ENCODE measurements at regions not wholly inside any gene's neighbourhood (a gene's known extent, or its start where the extent isn't known, plus 50 kb on each side); places are given as distances from the start of the nearest gene placed in this dataset.

GRCh38 chr11:34826384-34826726, 89.8 kb downstream of the APIP start:
- DNase-seq (no peak), ATAC-seq (ENCODE audit: low read depth) (no peak)
- Histone ChIP-seq H3K4me2 (ENCODE audit: low read depth, low read length) (no peak overlapping the region), H3K4me1 (ENCODE audit: control insufficient read depth, insufficient read depth, low read length) (peaks cover 5% of the 10 kb centered on the region), H3K27ac (ENCODE audit: insufficient read depth, low read length) (no peak overlapping the region), H3K9me1 (ENCODE audit: insufficient read depth, low read length) (no peaks in the 10 kb centered on the region), H3K79me1 (ENCODE audit: low read depth in 1 of 2, low read length in 2 of 2) (no peaks in the 10 kb centered on the region), H3K23ac (ENCODE audit: low read depth, low read length) (no peak overlapping the region), H2AFZ (replicated peaks; ENCODE audit: low read length, poor library complexity) (no peak overlapping the region), H2BK20ac (ENCODE audit: low read depth, low read length) (no peak overlapping the region), H4K8ac (ENCODE audit: low read depth in 2 of 2, low read length in 2 of 2) (no peak overlapping the region), H2AK9ac (replicated peaks; ENCODE audit: low read depth, low read length, poor library complexity) (no peak overlapping the region), H2BK15ac (ENCODE audit: low read depth, low read length) (no peak overlapping the region), H2BK5ac (ENCODE audit: low read depth, low read length, poor library complexity, severe bottlenecking) (no peak overlapping the region), H4K20me1 (ENCODE audit: insufficient read depth, low read length) (no peaks in the 10 kb centered on the region), H3K4me3 (ENCODE audit: insufficient read depth, low read depth, low read length) (no peak overlapping the region), H3K9me3 (ENCODE audit: control insufficient read depth, insufficient read depth, low read length) (no peaks in the 10 kb centered on the region), H2BK120ac (ENCODE audit: low read depth, low read length) (no peak overlapping the region), H3K36me3 (ENCODE audit: control insufficient read depth, insufficient read depth, low read length) (no peaks in the 10 kb centered on the region), H3K4ac (ENCODE audit: low read depth, low read length) (no peak overlapping the region), H3K27me3 (ENCODE audit: control insufficient read depth, insufficient read depth, low read length) (peaks cover 12% of the 10 kb centered on the region), H4K5ac (ENCODE audit: low read depth, low read length) (no peak overlapping the region), H3K18ac (ENCODE audit: low read depth, low read length) (no peak overlapping the region), H3K56ac (ENCODE audit: extremely low read depth, insufficient read depth, low read length) (no peak overlapping the region), H3K9ac (ENCODE audit: low read depth, low read length) (no peak overlapping the region), H3K14ac (replicated peaks; ENCODE audit: low read depth, low read length) (no peak overlapping the region), H2AK5ac (ENCODE audit: low read depth, low read length) (no peak overlapping the region), H4K91ac (ENCODE audit: insufficient read depth, low read depth, low read length) (no peak overlapping the region)
- in situ Hi-C loops (cut with MboI; ENCODE audit: low sequenced_read_pairs) = no loop called here
- intact Hi-C loops (cut with micrococcal nuclease) = no loop called here
- BruUV-seq (replicated peaks) = no TSS peak
- ChIA-PET CTCF (no interaction called here), POLR2A (ENCODE audit: unreplicated experiment) (no interaction called here)
- TF ChIP-seq SMC3 (IDR thresholded peaks at IDR 0.05; ENCODE audit: low read depth, low read length) = no peak
- no peak for TF ChIP-seq RAD21 (IDR thresholded peaks at IDR 0.05; ENCODE audit: low read length)
- TF ChIP-seq MAFK (IDR thresholded peaks at IDR 0.05; ENCODE audit: low read depth, low read length) = no peak
- no peak for TF ChIP-seq CEBPB (IDR thresholded peaks at IDR 0.05; ENCODE audit: low read depth, low read length)
- TF ChIP-seq MAZ (IDR thresholded peaks at IDR 0.05; ENCODE audit: borderline replicate concordance, low read depth, low read length) = no peak
- no peak for TF ChIP-seq CHD1 (IDR thresholded peaks at IDR 0.05; ENCODE audit: low read depth, low read length)
- no peak for TF ChIP-seq POLR2A (IDR thresholded peaks at IDR 0.05; ENCODE audit: low read depth, low read length)
- dilution Hi-C loops (cut with HindIII; ENCODE audit: low sequenced_read_pairs, unreplicated experiment) = no loop called here
- WGBS, 2 experiments (ENCODE audit: extremely low coverage in 2 of 2, insufficient read length in 1 of 2) = 29% methylated on average over 1 of the region's 1 CpG; no CpG with 5 or more reads in 1 of the 2 experiments
